ENCODE measurements at regions not wholly inside any gene's neighbourhood (a gene's known extent, or its start where the extent isn't known, plus 50 kb on each side); places are given as distances from the start of the nearest gene placed in this dataset.

DNA sequence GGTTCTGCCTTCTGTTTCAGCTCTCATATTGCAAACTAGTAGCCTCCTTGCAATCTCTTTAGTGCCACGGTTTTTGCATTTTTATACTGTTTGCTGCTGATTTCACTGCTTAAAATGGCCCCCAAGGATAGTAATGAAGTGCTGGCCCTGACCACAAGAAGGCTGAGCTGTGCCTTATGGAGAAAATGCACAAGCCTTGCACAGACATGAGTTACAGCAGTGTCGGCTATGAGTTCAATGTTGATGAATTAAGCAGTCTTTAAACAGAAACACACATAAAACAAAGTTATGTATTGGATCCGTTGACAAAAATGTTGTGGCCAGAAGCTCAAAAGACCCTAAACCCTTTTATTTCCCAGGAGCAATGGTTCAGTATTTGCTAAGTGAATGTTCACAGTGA is 210.6 kb upstream of the DYNLRB2 start:
- H3K79me2 ChIP-seq (ENCODE audit: insufficient read depth, low read length), result no peaks in the 10 kb centered on the region
- no peak overlapping the region for H3K9ac ChIP-seq (ENCODE audit: low read depth, low read length, poor library complexity, severe bottlenecking)
- H3K36me3 ChIP-seq (ENCODE audit: insufficient read depth, low read length), result no peaks in the 10 kb centered on the region
- H4K20me1 ChIP-seq (ENCODE audit: insufficient read depth, low read length, poor library complexity, severe bottlenecking), result no peaks in the 10 kb centered on the region
- H3K4me2 ChIP-seq (ENCODE audit: low read depth, low read length, poor library complexity, severe bottlenecking), result no peak overlapping the region
- TF ChIP-seq, protein P1, sequence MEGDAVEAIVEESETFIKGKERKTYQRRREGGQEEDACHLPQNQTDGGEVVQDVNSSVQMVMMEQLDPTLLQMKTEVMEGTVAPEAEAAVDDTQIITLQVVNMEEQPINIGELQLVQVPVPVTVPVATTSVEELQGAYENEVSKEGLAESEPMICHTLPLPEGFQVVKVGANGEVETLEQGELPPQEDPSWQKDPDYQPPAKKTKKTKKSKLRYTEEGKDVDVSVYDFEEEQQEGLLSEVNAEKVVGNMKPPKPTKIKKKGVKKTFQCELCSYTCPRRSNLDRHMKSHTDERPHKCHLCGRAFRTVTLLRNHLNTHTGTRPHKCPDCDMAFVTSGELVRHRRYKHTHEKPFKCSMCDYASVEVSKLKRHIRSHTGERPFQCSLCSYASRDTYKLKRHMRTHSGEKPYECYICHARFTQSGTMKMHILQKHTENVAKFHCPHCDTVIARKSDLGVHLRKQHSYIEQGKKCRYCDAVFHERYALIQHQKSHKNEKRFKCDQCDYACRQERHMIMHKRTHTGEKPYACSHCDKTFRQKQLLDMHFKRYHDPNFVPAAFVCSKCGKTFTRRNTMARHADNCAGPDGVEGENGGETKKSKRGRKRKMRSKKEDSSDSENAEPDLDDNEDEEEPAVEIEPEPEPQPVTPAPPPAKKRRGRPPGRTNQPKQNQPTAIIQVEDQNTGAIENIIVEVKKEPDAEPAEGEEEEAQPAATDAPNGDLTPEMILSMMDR (conservative IDR thresholded peaks at IDR 0.05; ENCODE audit: low read length), result no peak
- TF ChIP-seq EZH2phosphoT487 (IDR thresholded peaks at IDR 0.05; ENCODE audit: borderline replicate concordance), result no peak
- no peaks in the 10 kb centered on the region for H3K9me3 ChIP-seq (ENCODE audit: insufficient read depth, low read depth, low read length)
- no peaks in the 10 kb centered on the region for H3K4me1 ChIP-seq (ENCODE audit: insufficient read depth, low read length, poor library complexity, severe bottlenecking)
- H3K4me3 ChIP-seq (ENCODE audit: low read length, poor library complexity, severe bottlenecking), result no peak overlapping the region
- no peaks in the 10 kb centered on the region for H3K27me3 ChIP-seq (ENCODE audit: insufficient read depth, low read length, poor library complexity, severe bottlenecking)
- no peaks in the 10 kb centered on the region for H3K9me2 ChIP-seq (replicated peaks; ENCODE audit: low read depth, low read length)
- no peak overlapping the region for H2AFZ ChIP-seq (ENCODE audit: low read length)
- H3F3A ChIP-seq (ENCODE audit: low read depth), result no peaks in the 10 kb centered on the region

DNA sequence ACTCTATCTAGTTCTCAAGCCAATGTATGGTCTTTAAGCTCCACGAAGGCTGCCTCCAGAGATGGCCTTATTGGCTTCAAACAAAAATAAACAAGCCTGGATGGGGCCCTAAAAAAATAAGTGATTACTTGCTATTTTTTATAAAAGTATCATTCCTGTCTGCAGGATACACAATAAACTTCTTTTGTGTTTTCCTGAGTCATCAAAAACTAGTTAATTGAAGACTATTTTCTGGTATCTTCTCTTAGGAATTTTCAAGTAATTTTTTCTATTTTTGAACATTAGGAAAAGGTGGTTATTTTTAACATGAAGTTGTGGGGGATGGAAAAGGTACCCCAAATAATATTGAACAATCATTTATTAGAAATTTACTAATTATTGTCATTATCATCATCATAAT is 213.1 kb upstream of the DYNLRB2 start:
- H3K4me1 ChIP-seq (ENCODE audit: insufficient read depth, low read length, poor library complexity, severe bottlenecking), result no peaks in the 10 kb centered on the region
- no peaks in the 10 kb centered on the region for H3K27me3 ChIP-seq (ENCODE audit: insufficient read depth, low read length, poor library complexity, severe bottlenecking)
- H4K20me1 ChIP-seq (ENCODE audit: insufficient read depth, low read length, poor library complexity, severe bottlenecking), result no peaks in the 10 kb centered on the region
- TF ChIP-seq, protein P1 (conservative IDR thresholded peaks at IDR 0.05; ENCODE audit: low read length), result no peak
- TF ChIP-seq EZH2phosphoT487 (IDR thresholded peaks at IDR 0.05; ENCODE audit: borderline replicate concordance), result no peak
- no peaks in the 10 kb centered on the region for H3F3A ChIP-seq (ENCODE audit: low read depth)
- no peaks in the 10 kb centered on the region for H3K9me2 ChIP-seq (replicated peaks; ENCODE audit: low read depth, low read length)
- H3K36me3 ChIP-seq (ENCODE audit: insufficient read depth, low read length), result no peaks in the 10 kb centered on the region
- no peak overlapping the region for H2AFZ ChIP-seq (ENCODE audit: low read length)
- no peak overlapping the region for H3K4me3 ChIP-seq (ENCODE audit: low read length, poor library complexity, severe bottlenecking)
- no peak overlapping the region for H3K4me2 ChIP-seq (ENCODE audit: low read depth, low read length, poor library complexity, severe bottlenecking)
- H3K9ac ChIP-seq (ENCODE audit: low read depth, low read length, poor library complexity, severe bottlenecking), result no peak overlapping the region
- H3K9me3 ChIP-seq (ENCODE audit: insufficient read depth, low read depth, low read length), result no peaks in the 10 kb centered on the region
- H3K79me2 ChIP-seq (ENCODE audit: insufficient read depth, low read length), result no peaks in the 10 kb centered on the region

DNA sequence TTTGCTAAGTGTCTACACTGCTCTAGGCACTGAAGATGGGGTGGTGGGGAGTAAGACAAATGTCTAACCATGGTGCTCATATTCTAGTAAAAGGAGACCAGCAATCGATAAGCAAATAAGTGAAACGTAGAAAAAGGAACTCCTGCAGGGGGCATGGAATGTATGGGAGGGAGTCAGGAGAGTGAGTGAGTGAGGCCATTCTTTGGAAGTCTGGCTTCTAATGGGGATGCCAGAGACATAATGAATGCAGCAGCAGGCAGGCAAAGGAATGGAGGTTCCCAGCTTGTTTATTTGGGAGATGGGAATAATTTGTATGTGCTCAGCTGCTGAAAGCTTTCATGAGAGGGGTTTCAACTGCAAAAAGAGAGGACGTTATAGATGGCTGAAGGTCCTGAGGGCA is 216.4 kb upstream of the DYNLRB2 start:
- H3K9me3 ChIP-seq (ENCODE audit: insufficient read depth, low read depth, low read length), result no peaks in the 10 kb centered on the region
- H3K9ac ChIP-seq (ENCODE audit: low read depth, low read length, poor library complexity, severe bottlenecking), result no peak overlapping the region
- H3K9me2 ChIP-seq (replicated peaks; ENCODE audit: low read depth, low read length), result no peaks in the 10 kb centered on the region
- no peaks in the 10 kb centered on the region for H3K36me3 ChIP-seq (ENCODE audit: insufficient read depth, low read length)
- H2AFZ ChIP-seq (ENCODE audit: low read length), result no peak overlapping the region
- H4K20me1 ChIP-seq (ENCODE audit: insufficient read depth, low read length, poor library complexity, severe bottlenecking), result no peaks in the 10 kb centered on the region
- no peak overlapping the region for H3K4me3 ChIP-seq (ENCODE audit: low read length, poor library complexity, severe bottlenecking)
- H3F3A ChIP-seq (ENCODE audit: low read depth), result no peaks in the 10 kb centered on the region
- H3K79me2 ChIP-seq (ENCODE audit: insufficient read depth, low read length), result no peaks in the 10 kb centered on the region
- no peak overlapping the region for H3K4me2 ChIP-seq (ENCODE audit: low read depth, low read length, poor library complexity, severe bottlenecking)
- no peaks in the 10 kb centered on the region for H3K27me3 ChIP-seq (ENCODE audit: insufficient read depth, low read length, poor library complexity, severe bottlenecking)
- no peak for TF ChIP-seq EZH2phosphoT487 (IDR thresholded peaks at IDR 0.05; ENCODE audit: borderline replicate concordance)
- TF ChIP-seq, protein P1 (conservative IDR thresholded peaks at IDR 0.05; ENCODE audit: low read length), result no peak
- no peaks in the 10 kb centered on the region for H3K4me1 ChIP-seq (ENCODE audit: insufficient read depth, low read length, poor library complexity, severe bottlenecking)
